Stimulated activated CD8-positive, alpha-beta memory T cell treated with anti-CD3 and anti-CD28 coated beads, Interleukin-7, amount 100 ng/mL, for 1 hour (primary cell): ENCODE measurements at regions not wholly inside any gene's neighbourhood (a gene's known extent, or its start where the extent isn't known, plus 50 kb on each side); places are given as distances from the start of the nearest gene placed in this dataset.

ENCODE experiments used
- DNase-seq, 2 donors: peaks; one replicate each; pipeline ENCODE4 v3.0.0-alpha.2; 2020; ENCODE audit warnings: low read depth in 2 of 2

DNA sequence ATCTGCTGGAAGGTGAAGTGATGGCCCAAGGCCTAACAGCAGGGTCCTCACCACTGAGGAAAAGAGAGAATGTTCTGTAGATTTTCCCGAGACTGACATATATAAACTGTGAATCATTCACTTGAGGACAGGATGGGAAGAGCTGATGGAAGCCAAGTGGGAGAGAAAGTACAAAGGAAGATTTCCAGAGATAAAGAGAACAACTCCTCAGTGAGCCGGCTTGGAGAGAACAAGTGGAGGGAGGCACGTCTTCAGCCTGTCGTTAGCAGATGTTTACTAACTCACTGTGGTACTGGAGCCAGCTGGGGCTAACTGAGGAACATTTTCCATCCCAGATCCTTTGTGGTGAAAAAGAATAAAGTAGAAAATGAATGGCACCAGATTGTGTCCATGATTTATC lies 552.9 kb upstream of the TNP1 start:
- DNase-seq: no peak

- DNase-seq: no peak
These were observed 552.4 kb upstream of the TNP1 start for GRCh38 chr2:217412277-217412676.

- DNase-seq: no peak
These were observed 550.8 kb upstream of the TNP1 start for GRCh38 chr2:217410681-217410960.

DNA sequence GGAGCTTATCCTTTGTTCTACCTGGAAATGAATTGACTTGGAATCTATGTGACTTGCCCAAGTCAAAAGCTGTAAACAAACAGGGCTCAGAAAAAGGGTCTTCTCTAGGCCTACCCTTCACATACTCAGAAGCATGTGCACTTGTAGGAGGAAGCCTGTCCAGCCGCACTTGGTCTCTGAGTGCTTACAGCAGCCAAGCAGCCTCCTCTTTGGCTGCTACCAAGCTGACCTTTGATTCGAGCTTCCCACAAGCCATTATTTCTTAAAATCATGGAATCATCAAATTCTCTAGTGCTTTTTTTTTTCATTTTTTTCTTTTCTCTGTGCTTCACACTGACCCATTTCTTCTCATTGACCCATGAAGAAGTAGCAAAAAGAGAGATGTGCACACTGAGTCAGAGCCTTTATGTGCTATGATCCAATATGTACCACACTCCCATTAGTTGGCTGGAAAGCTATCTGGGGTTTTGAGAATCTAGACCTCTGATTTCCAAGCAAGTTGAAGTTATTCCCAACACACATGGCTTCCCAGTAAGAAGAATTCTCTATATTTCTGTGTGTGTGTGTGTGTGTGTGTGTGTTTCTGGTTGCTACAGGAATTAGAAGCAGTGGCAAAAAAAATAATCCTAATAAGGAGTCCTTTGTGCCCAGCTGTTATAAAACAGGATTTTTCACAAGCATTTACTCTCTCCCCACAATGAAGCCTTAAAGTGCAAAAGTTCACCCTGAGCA lies 550.3 kb upstream of the TNP1 start:
- no peak for DNase-seq

- no peak for DNase-seq
These were observed 547.5 kb upstream of the TNP1 start for GRCh38 chr2:217407362-217407761.

GRCh38 chr2:217404236-217404760 lies 544.4 kb upstream of the TNP1 start:
- DNase-seq: no peak

DNA sequence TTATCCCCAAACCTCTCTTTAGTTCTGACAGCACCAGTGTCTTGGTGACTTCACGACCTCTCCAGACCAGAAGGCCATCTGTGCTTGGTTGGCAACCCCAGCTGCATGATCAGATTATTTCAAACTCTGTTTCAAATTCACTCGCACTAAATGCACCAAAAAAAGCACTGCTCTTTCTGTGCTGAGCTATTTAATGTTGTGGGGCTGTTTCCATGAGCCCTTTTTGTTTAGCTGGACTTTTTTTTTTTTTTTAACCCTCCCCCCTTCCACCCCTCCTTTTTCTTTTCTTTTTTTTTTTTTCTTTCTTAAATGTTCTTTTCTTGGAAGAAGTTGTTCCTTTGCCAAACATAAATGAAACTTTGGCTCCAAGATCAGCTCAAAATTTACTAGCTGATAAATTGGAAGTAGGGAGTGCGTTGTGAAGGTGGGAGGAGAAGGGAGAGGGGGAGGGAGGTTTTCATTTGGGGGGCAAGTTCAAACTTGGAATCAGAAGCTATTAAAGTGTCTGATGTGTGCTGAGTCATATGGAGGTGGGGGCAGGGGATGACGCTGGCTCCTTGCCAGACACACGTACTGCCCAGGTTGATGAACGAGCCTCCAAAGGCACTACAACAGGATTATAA lies 543.0 kb upstream of the TNP1 start:
- no peak for DNase-seq

- no peak for DNase-seq
These were observed 542.3 kb upstream of the TNP1 start for GRCh38 chr2:217402144-217402543.

GRCh38 chr2:217399291-217399690 lies 539.4 kb upstream of the TNP1 start:
- no peak for DNase-seq

GRCh38 chr2:217398860-217399259 lies 539.0 kb upstream of the TNP1 start:
- no peak for DNase-seq

- DNase-seq: no peak
These were observed 538.2 kb upstream of the TNP1 start for GRCh38 chr2:217398101-217398500.

DNA sequence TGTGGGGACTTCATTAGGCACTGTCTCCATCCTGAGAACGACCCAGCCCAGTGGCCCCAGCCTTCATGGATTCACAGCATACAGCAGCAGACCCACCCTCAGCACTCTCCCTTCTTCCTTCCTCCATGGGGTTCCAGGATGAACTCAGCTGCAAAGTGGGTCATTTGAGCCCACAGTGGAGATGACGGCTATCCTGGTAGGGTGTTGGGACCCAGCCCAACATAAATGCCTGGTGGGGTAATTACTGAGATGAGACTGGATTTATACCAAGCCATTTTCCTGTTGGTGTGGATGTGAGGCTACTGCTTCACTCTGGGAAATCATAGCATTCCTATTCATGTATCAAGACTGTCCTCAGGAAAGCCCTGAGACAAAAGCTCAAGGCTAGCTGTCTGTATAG lies 536.7 kb upstream of the TNP1 start:
- no peak for DNase-seq

GRCh38 chr2:217396165-217396564 lies 536.3 kb upstream of the TNP1 start:
- no peak for DNase-seq

DNA sequence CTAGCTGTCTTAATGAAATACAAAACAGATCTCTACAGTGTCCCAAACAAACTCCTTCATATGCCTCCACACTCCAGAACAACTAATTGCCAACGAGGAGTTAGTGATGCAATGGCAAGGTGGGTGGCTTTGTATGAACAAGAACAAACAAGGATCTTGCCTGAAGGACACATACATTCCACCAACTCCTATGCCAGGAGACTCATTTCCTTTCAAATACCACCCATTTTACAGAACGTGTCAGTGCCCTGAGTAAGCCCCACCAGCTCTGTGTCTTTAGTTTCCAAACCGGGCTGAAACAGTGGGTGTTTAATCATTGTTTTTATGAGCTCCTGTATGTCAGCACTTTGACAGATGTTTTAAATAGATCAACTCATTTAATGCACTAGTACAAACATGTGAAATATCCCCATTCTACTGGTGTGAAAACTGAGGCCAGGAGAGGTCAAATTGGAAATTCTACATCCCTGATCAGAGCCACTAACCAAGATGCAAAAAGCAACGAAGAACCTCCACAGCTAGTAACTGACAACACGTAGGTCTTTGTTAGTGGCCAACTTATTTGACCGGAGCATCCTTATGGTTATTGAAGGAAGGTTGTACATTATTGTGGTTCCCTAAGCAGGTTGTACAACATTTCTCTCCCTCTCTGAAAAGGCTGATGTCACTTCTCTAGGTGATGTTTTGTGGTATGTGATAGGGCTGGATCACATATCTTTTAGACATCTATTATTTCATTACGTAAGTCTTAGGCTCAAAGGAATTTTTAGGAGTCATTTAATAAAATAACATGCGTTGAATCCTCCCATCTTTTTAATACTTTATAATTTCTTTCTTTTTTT lies 534.9 kb upstream of the TNP1 start:
- DNase-seq: no peak

- DNase-seq: no peak
These were observed 533.7 kb upstream of the TNP1 start for GRCh38 chr2:217393585-217394032.

- no peak for DNase-seq
These were observed 533.2 kb upstream of the TNP1 start for GRCh38 chr2:217392930-217393584.

GRCh38 chr2:217387776-217388387 lies 528.0 kb upstream of the TNP1 start:
- no peak for DNase-seq

DNA sequence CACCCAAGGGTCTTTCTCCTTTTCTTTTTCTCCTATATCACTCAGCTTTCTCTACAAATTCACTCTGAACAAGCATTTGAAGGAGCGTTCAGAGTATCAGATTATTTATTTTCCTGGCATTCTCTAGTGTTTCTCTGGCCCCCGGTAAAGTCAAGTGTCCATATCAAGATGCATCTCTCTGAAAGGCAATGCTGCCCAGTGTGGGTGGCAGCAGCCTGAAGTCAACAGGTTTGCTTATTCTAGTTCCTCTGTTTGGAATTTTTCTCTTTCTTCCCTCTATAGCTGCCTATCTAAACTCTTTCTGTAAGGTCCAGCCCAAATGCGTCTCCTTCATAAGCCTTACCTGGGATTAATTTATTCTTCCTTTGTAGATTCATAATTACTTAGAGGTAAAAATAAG lies 526.2 kb upstream of the TNP1 start:
- DNase-seq: no peak

- DNase-seq: no peak
These were observed 523.8 kb upstream of the TNP1 start for GRCh38 chr2:217383620-217384019.

GRCh38 chr2:217382794-217383193 lies 522.9 kb upstream of the TNP1 start:
- no peak for DNase-seq

DNA sequence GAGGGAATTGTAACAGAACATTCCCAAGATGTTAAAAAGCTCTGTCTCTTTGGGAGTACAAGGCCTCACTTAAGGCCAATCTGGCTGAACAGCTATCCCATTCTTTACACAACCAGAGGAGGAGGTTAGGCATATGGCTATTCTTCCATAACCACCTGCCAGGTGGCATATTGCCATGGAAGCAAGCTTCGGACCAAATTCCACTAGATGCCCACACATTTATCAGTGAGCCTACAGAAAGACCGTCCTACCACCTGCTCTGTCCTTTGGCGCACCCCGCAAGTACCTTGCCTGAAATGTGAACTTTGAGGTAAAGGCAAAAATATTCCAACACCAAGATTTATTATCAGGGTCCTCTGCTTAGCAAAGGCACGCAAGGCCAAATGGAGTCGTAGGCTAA lies 519.9 kb upstream of the TNP1 start:
- no peak for DNase-seq

DNA sequence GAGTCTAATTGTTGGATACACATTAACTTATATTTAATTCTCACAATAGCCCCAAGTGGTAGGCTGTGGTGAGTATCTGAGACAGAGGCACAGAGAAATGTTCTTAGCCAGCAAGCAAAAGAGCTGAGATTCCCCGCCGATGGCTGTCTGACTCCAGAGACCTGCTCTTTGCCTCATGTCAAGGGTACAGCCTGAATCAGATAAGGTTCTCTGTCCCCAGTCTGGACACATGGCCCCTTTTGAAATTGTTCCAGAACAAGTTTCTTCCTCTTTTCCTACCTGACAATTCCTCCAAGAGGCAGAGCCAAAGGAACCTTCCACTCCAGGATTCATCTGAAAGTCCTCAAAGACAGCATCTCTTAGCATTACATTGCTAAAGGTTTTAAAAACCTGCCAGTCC lies 512.9 kb upstream of the TNP1 start:
- no peak for DNase-seq
